Ishikawa (cell line): ENCODE measurements at regions not wholly inside any gene's neighbourhood (a gene's known extent, or its start where the extent isn't known, plus 50 kb on each side); places are given as distances from the start of the nearest gene placed in this dataset.

Source experiments
- MAX ChIP-seq: IDR thresholded peaks from 2 replicates; pipeline ENCODE4 v1.6.1; 2012
- RAD21 ChIP-seq: IDR thresholded peaks from 2 replicates; pipeline ENCODE4 v1.6.1; 2012; ENCODE audit warnings: low read depth
- REST ChIP-seq: IDR thresholded peaks from 2 replicates; pipeline ENCODE4 v1.6.1; 2012; ENCODE audit warnings: low read depth, mild to moderate bottlenecking
- YY1 ChIP-seq: IDR thresholded peaks from 2 replicates; pipeline ENCODE4 v1.6.1; 2012; ENCODE audit warnings: low read depth
- TF ChIP-seq, protein P1 (sequence below): IDR thresholded peaks from 2 replicates; pipeline ENCODE4 v1.6.1; 2012

- TF ChIP-seq MAX (no peak), RAD21 (no peak), REST (no peak), YY1 (no peak)
- TF ChIP-seq, protein P1, sequence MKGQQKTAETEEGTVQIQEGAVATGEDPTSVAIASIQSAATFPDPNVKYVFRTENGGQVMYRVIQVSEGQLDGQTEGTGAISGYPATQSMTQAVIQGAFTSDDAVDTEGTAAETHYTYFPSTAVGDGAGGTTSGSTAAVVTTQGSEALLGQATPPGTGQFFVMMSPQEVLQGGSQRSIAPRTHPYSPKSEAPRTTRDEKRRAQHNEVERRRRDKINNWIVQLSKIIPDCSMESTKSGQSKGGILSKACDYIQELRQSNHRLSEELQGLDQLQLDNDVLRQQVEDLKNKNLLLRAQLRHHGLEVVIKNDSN: no peak
These were observed 126.1 kb upstream of the EEA1 start for GRCh38 chr12:93055221-93055620.
